ENCODE measurements at regions not wholly inside any gene's neighbourhood (a gene's known extent, or its start where the extent isn't known, plus 50 kb on each side); places are given as distances from the start of the nearest gene placed in this dataset.

DNA sequence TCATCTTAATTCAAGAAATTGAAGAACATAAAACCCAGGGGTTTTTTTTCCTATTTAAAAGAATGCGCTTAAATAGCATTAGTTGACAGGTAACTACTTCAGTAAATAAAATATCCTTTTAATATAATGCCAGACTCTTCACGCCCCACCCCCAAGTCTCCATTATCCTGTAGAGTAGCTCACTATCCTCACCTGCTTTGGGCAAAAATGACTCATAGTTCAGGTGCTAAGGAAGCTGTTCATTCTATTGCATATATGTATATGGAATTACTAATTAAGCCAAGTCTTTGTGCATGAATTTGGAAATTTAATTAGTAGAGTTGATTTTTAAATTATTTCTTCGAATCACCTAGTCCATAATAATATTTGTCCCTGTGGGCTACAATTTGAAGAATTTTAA is 656.8 kb upstream of the ANKRD30A start:
- TF ChIP-seq, protein P1, sequence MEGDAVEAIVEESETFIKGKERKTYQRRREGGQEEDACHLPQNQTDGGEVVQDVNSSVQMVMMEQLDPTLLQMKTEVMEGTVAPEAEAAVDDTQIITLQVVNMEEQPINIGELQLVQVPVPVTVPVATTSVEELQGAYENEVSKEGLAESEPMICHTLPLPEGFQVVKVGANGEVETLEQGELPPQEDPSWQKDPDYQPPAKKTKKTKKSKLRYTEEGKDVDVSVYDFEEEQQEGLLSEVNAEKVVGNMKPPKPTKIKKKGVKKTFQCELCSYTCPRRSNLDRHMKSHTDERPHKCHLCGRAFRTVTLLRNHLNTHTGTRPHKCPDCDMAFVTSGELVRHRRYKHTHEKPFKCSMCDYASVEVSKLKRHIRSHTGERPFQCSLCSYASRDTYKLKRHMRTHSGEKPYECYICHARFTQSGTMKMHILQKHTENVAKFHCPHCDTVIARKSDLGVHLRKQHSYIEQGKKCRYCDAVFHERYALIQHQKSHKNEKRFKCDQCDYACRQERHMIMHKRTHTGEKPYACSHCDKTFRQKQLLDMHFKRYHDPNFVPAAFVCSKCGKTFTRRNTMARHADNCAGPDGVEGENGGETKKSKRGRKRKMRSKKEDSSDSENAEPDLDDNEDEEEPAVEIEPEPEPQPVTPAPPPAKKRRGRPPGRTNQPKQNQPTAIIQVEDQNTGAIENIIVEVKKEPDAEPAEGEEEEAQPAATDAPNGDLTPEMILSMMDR (IDR thresholded peaks at IDR 0.05) = no peak
- Histone ChIP-seq H3K27ac (ENCODE audit: low read length) (no peak overlapping the region), H3K9me3 (ENCODE audit: control insufficient read depth, insufficient read depth, low read length) (no peaks in the 10 kb centered on the region), H3K27me3 (ENCODE audit: control insufficient read depth, insufficient read depth, low read length) (no peaks in the 10 kb centered on the region), H3K4me1 (ENCODE audit: control insufficient read depth, insufficient read depth, low read length) (no peaks in the 10 kb centered on the region), H3K36me3 (ENCODE audit: control insufficient read depth, insufficient read depth, low read length) (no peaks in the 10 kb centered on the region), H3K4me3 (ENCODE audit: low read length) (no peak overlapping the region)
- peaks cover 15% of the 10 kb centered on the region for H3K36me3 Mint-ChIP-seq
- peaks cover 20 to 22% of the 10 kb centered on the region in 2 donors for H3K4me1 Mint-ChIP-seq
- H3K27me3 Mint-ChIP-seq (ENCODE audit: low read depth in 2 of 2) = no peaks in the 10 kb centered on the region
- intact Hi-C loops (cut with micrococcal nuclease) = no loop called here
- H3K4me3 Mint-ChIP-seq = no peak overlapping the region
- no peak overlapping the region for H3K27ac Mint-ChIP-seq
- WGBS (ENCODE audit: insufficient coverage) = no CpG with 5 or more reads among the region's 3 CpGs
- H3K9me3 Mint-ChIP-seq = peaks cover 0 to 2% of the 10 kb centered on the region in 2 donors
- ATAC-seq (no peak), DNase-seq (no peak)

GRCh38 chr10:36465604-36466379 is 659.6 kb upstream of the ANKRD30A start:
- H3K4me1 Mint-ChIP-seq = peaks cover 12 to 14% of the 10 kb centered on the region in 2 donors
- no peaks in the 10 kb centered on the region for H3K9me3 ChIP-seq (ENCODE audit: control insufficient read depth, insufficient read depth, low read length)
- H3K27ac Mint-ChIP-seq = no peak overlapping the region
- no peak for DNase-seq
- H3K27me3 ChIP-seq (ENCODE audit: control insufficient read depth, insufficient read depth, low read length) = no peaks in the 10 kb centered on the region
- no peak for ATAC-seq
- H3K4me1 ChIP-seq (ENCODE audit: control insufficient read depth, insufficient read depth, low read length) = no peaks in the 10 kb centered on the region
- peaks cover 20% of the 10 kb centered on the region for H3K36me3 Mint-ChIP-seq
- no peaks in the 10 kb centered on the region for H3K36me3 ChIP-seq (ENCODE audit: control insufficient read depth, insufficient read depth, low read length)
- H3K9me3 Mint-ChIP-seq = peaks cover 0 to 6% of the 10 kb centered on the region in 2 donors
- no peak overlapping the region for H3K27ac ChIP-seq (ENCODE audit: low read length)
- H3K4me3 Mint-ChIP-seq = no peak overlapping the region
- 100% methylated on average over 1 of the region's 3 CpGs for WGBS (ENCODE audit: insufficient coverage)
- TF ChIP-seq, protein P1 (IDR thresholded peaks at IDR 0.05) = no peak
- intact Hi-C loops (cut with micrococcal nuclease) = no loop called here
- H3K27me3 Mint-ChIP-seq (ENCODE audit: low read depth in 2 of 2) = no peaks in the 10 kb centered on the region
- H3K4me3 ChIP-seq (ENCODE audit: low read length) = no peak overlapping the region

- H3K36me3 ChIP-seq (ENCODE audit: control insufficient read depth, insufficient read depth, low read length) = no peaks in the 10 kb centered on the region
- no peak overlapping the region for H3K4me3 Mint-ChIP-seq
- H3K4me3 ChIP-seq (ENCODE audit: low read length) = no peak overlapping the region
Measured at GRCh38 chr10:36464291-36464690, 661.1 kb upstream of the ANKRD30A start.

More at GRCh38 chr10:36464291-36464690, 661.1 kb upstream of the ANKRD30A start:
- Mint-ChIP-seq H3K4me1 (peaks cover 5% of the 10 kb centered on the region in 2 donors), H3K9me3 (peaks cover 0 to 7% of the 10 kb centered on the region in 2 donors), H3K27ac (no peak overlapping the region), H3K27me3 (ENCODE audit: low read depth in 2 of 2) (no peaks in the 10 kb centered on the region), H3K36me3 (peaks cover 23% of the 10 kb centered on the region)
- intact Hi-C loops (cut with micrococcal nuclease) = no loop called here
- DNase-seq (no peak), ATAC-seq (no peak)
- 60% methylated on average over 1 of the region's 1 CpG for WGBS (ENCODE audit: insufficient coverage)
- no peaks in the 10 kb centered on the region for H3K27me3 ChIP-seq (ENCODE audit: control insufficient read depth, insufficient read depth, low read length)
- TF ChIP-seq, protein P1 (IDR thresholded peaks at IDR 0.05) = no peak
- H3K9me3 ChIP-seq (ENCODE audit: control insufficient read depth, insufficient read depth, low read length) = no peaks in the 10 kb centered on the region
- H3K27ac ChIP-seq (ENCODE audit: low read length) = no peak overlapping the region
- H3K4me1 ChIP-seq (ENCODE audit: control insufficient read depth, insufficient read depth, low read length) = no peaks in the 10 kb centered on the region

Data from natural killer cell (primary cell).